Adrenal gland (tissue), 5 donors: ENCODE measurements at regions not wholly inside any gene's neighbourhood (a gene's known extent, or its start where the extent isn't known, plus 50 kb on each side); places are given as distances from the start of the nearest gene placed in this dataset.

ENCODE experiments used
- CTCF ChIP-seq, 6 experiments: fragments of 450-650 bp in 4 of 6; fragments of 200-600 bp in 2 of 6; sonication (generic) in 1 of 6; IDR thresholded peaks; 1 replicate in 5 of 6; 2 replicates in 1 of 6; pipeline versions ENCODE4 v1.5.1 to v1.8.0; 2016 to 2021; ENCODE audit warnings: antibody characterized with exemption in 6 of 6, mild to moderate bottlenecking in 2 of 6, moderate library complexity in 1 of 6
- POLR2A ChIP-seq, 2 donors: fragments of 450-650 bp; IDR thresholded peaks; one replicate each; pipeline ENCODE4 v1.6.1; 2017; ENCODE audit warnings: antibody characterized with exemption in 2 of 2, mild to moderate bottlenecking in 2 of 2, moderate library complexity in 1 of 2
- donor health status: DM: no; HTN: no; CAD: no.

DNA sequence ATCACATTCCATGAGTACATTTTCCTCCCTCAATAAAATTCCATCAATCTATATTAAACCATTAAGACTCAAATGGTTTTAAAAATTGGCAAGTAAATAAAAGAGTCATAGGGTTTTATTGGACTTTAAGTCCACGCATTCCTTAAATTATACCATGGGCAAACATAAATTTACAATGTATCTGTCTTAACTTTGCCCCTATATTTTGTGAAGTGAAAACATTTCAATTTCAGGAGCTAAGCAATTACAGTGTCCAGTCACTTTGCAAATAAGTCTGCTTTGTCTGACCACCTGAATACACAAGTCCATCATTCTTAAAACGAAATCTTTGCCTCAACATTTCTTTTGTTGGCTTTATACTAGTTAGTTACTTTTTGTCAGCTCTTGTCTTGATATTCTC, 197.5 kb upstream of the SEMA3D start:
- TF ChIP-seq CTCF (IDR thresholded peaks at IDR 0.05) (no peak), POLR2A (IDR thresholded peaks at IDR 0.05) (no peak)
